Neural progenitor cell (in vitro differentiated cells): ENCODE measurements at regions not wholly inside any gene's neighbourhood (a gene's known extent, or its start where the extent isn't known, plus 50 kb on each side); places are given as distances from the start of the nearest gene placed in this dataset.

Source experiments
- EZH2 ChIP-seq: fragments of 200-600 bp; sonication (generic); IDR thresholded peaks from 2 replicates; pipeline ENCODE4 v1.6.1; 2017; ENCODE audit warnings: antibody characterized with exemption, mild to moderate bottlenecking, moderate library complexity
- TF ChIP-seq, protein P1 (sequence below): fragments of 200-600 bp; sonication (generic); IDR thresholded peaks from 2 replicates; pipeline ENCODE4 v1.5.1; 2017; ENCODE audit warnings: antibody characterized with exemption, mild to moderate bottlenecking

DNA sequence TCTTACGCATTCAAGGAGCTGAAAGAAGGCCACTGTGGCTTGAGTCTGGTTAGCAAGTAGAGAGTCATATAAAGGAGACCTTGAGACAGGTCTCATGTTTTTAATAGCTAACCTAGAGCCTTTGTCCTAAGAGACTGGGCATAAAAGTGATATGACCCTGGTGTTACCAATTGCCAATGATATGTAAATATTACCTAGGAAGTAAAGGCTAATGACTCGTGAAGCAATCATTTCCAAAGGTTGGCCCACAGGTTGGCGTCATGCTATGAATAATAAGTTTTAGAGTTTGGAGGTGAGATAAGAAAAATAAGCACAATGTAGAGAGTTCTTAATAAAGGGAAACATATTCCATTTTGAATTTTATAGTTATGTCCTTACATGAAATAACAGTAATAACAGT lies 116.6 kb upstream of the PLEKHA5 start:
- TF ChIP-seq, protein P1, sequence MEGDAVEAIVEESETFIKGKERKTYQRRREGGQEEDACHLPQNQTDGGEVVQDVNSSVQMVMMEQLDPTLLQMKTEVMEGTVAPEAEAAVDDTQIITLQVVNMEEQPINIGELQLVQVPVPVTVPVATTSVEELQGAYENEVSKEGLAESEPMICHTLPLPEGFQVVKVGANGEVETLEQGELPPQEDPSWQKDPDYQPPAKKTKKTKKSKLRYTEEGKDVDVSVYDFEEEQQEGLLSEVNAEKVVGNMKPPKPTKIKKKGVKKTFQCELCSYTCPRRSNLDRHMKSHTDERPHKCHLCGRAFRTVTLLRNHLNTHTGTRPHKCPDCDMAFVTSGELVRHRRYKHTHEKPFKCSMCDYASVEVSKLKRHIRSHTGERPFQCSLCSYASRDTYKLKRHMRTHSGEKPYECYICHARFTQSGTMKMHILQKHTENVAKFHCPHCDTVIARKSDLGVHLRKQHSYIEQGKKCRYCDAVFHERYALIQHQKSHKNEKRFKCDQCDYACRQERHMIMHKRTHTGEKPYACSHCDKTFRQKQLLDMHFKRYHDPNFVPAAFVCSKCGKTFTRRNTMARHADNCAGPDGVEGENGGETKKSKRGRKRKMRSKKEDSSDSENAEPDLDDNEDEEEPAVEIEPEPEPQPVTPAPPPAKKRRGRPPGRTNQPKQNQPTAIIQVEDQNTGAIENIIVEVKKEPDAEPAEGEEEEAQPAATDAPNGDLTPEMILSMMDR = no peak
- TF ChIP-seq EZH2 = no peak
